ENCODE measurements at regions not wholly inside any gene's neighbourhood (a gene's known extent, or its start where the extent isn't known, plus 50 kb on each side); places are given as distances from the start of the nearest gene placed in this dataset.

GRCh38 chr9:79210541-79211243 is 361.1 kb upstream of the TLE4 start:
- ATAC-seq (no peak), FAIRE-seq (no peak), DNase-seq (ENCODE audit: low read depth in 1 of 2, low spot score in 1 of 2) (no peak)
- ChIA-PET POLR2A (no interaction called here), CTCF (interaction anchor here (0.5 to 0.8 kb wide), 2 partner anchors 12 to 402 kb away, joined by 3 to 4 read pairs; no protein-coding TSS in a partner anchor)
- no peak overlapping the region for H3K27ac ChIP-seq
- no peak overlapping the region for H3K4me3 ChIP-seq
- WGBS (ENCODE audit: missing lambda C conversion rate), result 86% methylated on average over 5 of the region's 5 CpGs
- H3K4me2 ChIP-seq, result no peak overlapping the region
- TF ChIP-seq RFX5 (IDR thresholded peaks at IDR 0.05) (no peak), ZFP36 (IDR thresholded peaks at IDR 0.05; ENCODE audit: borderline replicate concordance, partially characterized antibody) (no peak), ATOH8 (CRISPR knock-in tag; IDR thresholded peaks at IDR 0.05; ENCODE audit: low read depth) (no peak), MAFK (IDR thresholded peaks at IDR 0.05; ENCODE audit: partially characterized antibody) (no peak), POLR2AphosphoS2 (conservative IDR thresholded peaks at IDR 0.05; ENCODE audit: low read length) (no peak), FOXS1 (CRISPR knock-in tag; IDR thresholded peaks at IDR 0.05) (no peak), NR3C1 (IDR thresholded peaks at IDR 0.05) (no peak), RNF2 (IDR thresholded peaks at IDR 0.05; ENCODE audit: borderline replicate concordance, low read depth) (no peak), GATA3 (IDR thresholded peaks at IDR 0.05; ENCODE audit: borderline replicate concordance) (no peak), ZNF302 (CRISPR knock-in tag; IDR thresholded peaks at IDR 0.05) (no peak)
- no peaks in the 10 kb centered on the region for H3K9me3 ChIP-seq
- no peaks in the 10 kb centered on the region for H3K4me1 ChIP-seq

GRCh38 chr9:79213417-79214125 is 358.2 kb upstream of the TLE4 start:
- no peak for TF ChIP-seq EHMT2 (IDR thresholded peaks at IDR 0.05; ENCODE audit: low read depth)
- no peak for TF ChIP-seq MAZ (IDR thresholded peaks at IDR 0.05; ENCODE audit: borderline replicate concordance, low read depth, low read length)
- no peak for TF ChIP-seq REST (IDR thresholded peaks at IDR 0.05)
- TF ChIP-seq ZFP36 (IDR thresholded peaks at IDR 0.05; ENCODE audit: borderline replicate concordance, partially characterized antibody), result no peak
- TF ChIP-seq KDM1A (IDR thresholded peaks at IDR 0.05; ENCODE audit: low read depth), result no peak
- no peak for TF ChIP-seq FOSL2 (IDR thresholded peaks at IDR 0.05)
- no peak for TF ChIP-seq FOSL2 (CRISPR knock-in tag; IDR thresholded peaks at IDR 0.05)
- TF ChIP-seq RAD21 (conservative IDR thresholded peaks at IDR 0.05 in 1 of 2, IDR thresholded peaks at IDR 0.05 in 1 of 2), result no peak
- no peak for TF ChIP-seq PHF8 (IDR thresholded peaks at IDR 0.05; ENCODE audit: borderline replicate concordance, low read depth)
- TF ChIP-seq FOXS1 (CRISPR knock-in tag; IDR thresholded peaks at IDR 0.05), result no peak
- no peak for TF ChIP-seq HES2 (IDR thresholded peaks at IDR 0.05)
- no peak for TF ChIP-seq CHD2 (IDR thresholded peaks at IDR 0.05; ENCODE audit: low read length, partially characterized antibody)
- TF ChIP-seq E2F6 (IDR thresholded peaks at IDR 0.05; ENCODE audit: borderline replicate concordance, low read depth), result no peak
- TF ChIP-seq EP300 (IDR thresholded peaks at IDR 0.05), result no peak
- no peak for TF ChIP-seq MAX (IDR thresholded peaks at IDR 0.05)
- no peak for TF ChIP-seq HEYL (CRISPR knock-in tag; IDR thresholded peaks at IDR 0.05)
- TF ChIP-seq HOXA7 (CRISPR knock-in tag; IDR thresholded peaks at IDR 0.05), result no peak
- Histone ChIP-seq H3K4me2 (no peak overlapping the region), H3K27ac (no peak overlapping the region), H3K4me1 (no peaks in the 10 kb centered on the region), H3K4me3 (no peak overlapping the region), H3K9me3 (no peaks in the 10 kb centered on the region)
- CTCF ChIA-PET, result no interaction called here
- FAIRE-seq, result no peak
- no peak for DNase-seq (ENCODE audit: low read depth in 1 of 2, low spot score in 1 of 2)
- POLR2A ChIA-PET, result no interaction called here
- WGBS (ENCODE audit: missing lambda C conversion rate), result 81% methylated on average over 3 of the region's 3 CpGs
- no peak for ATAC-seq
